HEK293 (cell line): ENCODE measurements at regions not wholly inside any gene's neighbourhood (a gene's known extent, or its start where the extent isn't known, plus 50 kb on each side); places are given as distances from the start of the nearest gene placed in this dataset.

ENCODE experiments used
- CTCF ChIA-PET: fragments of 350-600 bp; formaldehyde crosslinking; extraction: SDS; loops from one replicate; lab custom pipeline; 2021; ENCODE audit warnings: antibody characterized with exemption; lab: Yijun Ruan, JAX
- POLR2A ChIA-PET: fragments of 300-600 bp; formaldehyde crosslinking; extraction: SDS; loops from one replicate; lab custom pipeline; 2020; ENCODE audit warnings: antibody characterized with exemption, inconsistent platforms; lab: Yijun Ruan, JAX
- H3K27ac ChIP-seq: fragments of 200-500 bp; sonication (Bioruptor generic); 2 replicates; pipeline ENCODE4 v1.5.1; 2014; ENCODE audit warnings: low read depth, low read length, control low read depth, inconsistent platforms; ENCODE audit errors: extremely low read depth
- H3K36me3 ChIP-seq, 2 experiments: fragments of 200-500 bp in 1 of 2; sonication (Bioruptor generic) in 1 of 2; 1 replicate in 1 of 2; 2 replicates in 1 of 2; pipeline ENCODE4 v1.5.1; 2014 to 2017; ENCODE audit warnings: inconsistent platforms in 2 of 2, low read length in 2 of 2; ENCODE audit not compliant: control insufficient read depth in 2 of 2, insufficient read depth in 1 of 2
- H3K4me1 ChIP-seq: fragments of 200-500 bp; sonication (Bioruptor generic); 2 replicates; pipeline ENCODE4 v1.5.1; 2014; ENCODE audit warnings: mild to moderate bottlenecking, low read length, inconsistent platforms; ENCODE audit not compliant: control insufficient read depth, insufficient read depth
- H3K4me3 ChIP-seq: 2 replicates; pipeline ENCODE4 v1.5.1; 2011; ENCODE audit warnings: low read depth, mild to moderate bottlenecking, control low read depth, low read length, moderate library complexity
- H3K9me3 ChIP-seq: fragments of 200-500 bp; sonication (Bioruptor generic); 2 replicates; pipeline ENCODE4 v1.5.1; 2014; ENCODE audit warnings: low read depth, low read length, inconsistent platforms; ENCODE audit not compliant: control insufficient read depth, insufficient read depth
- GLI2 ChIP-seq: fragments of 450-650 bp; formaldehyde crosslinking; IDR thresholded peaks from 2 replicates; pipeline ENCODE4; 2017; ENCODE audit warnings: missing biosample characterization, missing genetic modification characterization, low read depth, borderline replicate concordance
- PRDM4 ChIP-seq: fragments of 450-650 bp; formaldehyde crosslinking; IDR thresholded peaks from 2 replicates; pipeline ENCODE4 v1.5.1; 2017; ENCODE audit warnings: missing biosample characterization, missing genetic modification characterization
- PRDM6 ChIP-seq: fragments of 450-650 bp; formaldehyde crosslinking; IDR thresholded peaks from 2 replicates; pipeline ENCODE4 v1.5.1; 2017; ENCODE audit warnings: missing biosample characterization, missing genetic modification characterization
- RBAK ChIP-seq: fragments of 450-650 bp; formaldehyde crosslinking; IDR thresholded peaks from 2 replicates; pipeline ENCODE4 v1.5.1; 2016; ENCODE audit warnings: missing biosample characterization, missing genetic modification characterization
- SETDB1 ChIP-seq: IDR thresholded peaks from one replicate; pipeline ENCODE4 v1.6.1; 2017; ENCODE audit warnings: mild to moderate bottlenecking, low read length, moderate library complexity, mixed read lengths; ENCODE audit not compliant: insufficient read length
- ZBTB44 ChIP-seq: fragments of 450-650 bp; IDR thresholded peaks from 2 replicates; pipeline ENCODE4 v1.5.1; 2018; ENCODE audit warnings: missing biosample characterization, mild to moderate bottlenecking, missing genetic modification characterization
- ZBTB8A ChIP-seq: fragments of 450-650 bp; formaldehyde crosslinking; IDR thresholded peaks from 2 replicates; pipeline ENCODE4 v1.5.1; 2016; ENCODE audit warnings: missing biosample characterization, missing genetic modification characterization
- ZEB2 ChIP-seq: fragments of 450-650 bp; formaldehyde crosslinking; IDR thresholded peaks from 2 replicates; pipeline ENCODE4 v1.5.1; 2016; ENCODE audit warnings: missing biosample characterization, missing genetic modification characterization
- ZFP3 ChIP-seq: fragments of 450-650 bp; formaldehyde crosslinking; IDR thresholded peaks from 2 replicates; pipeline ENCODE4 v1.5.1; 2016; ENCODE audit warnings: low read depth, missing biosample characterization, missing genetic modification characterization
- ZNF121 ChIP-seq: fragments of 450-650 bp; formaldehyde crosslinking; IDR thresholded peaks from 2 replicates; pipeline ENCODE4 v1.5.1; 2016; ENCODE audit warnings: missing biosample characterization, missing genetic modification characterization
- ZNF19 ChIP-seq: fragments of 450-650 bp; formaldehyde crosslinking; IDR thresholded peaks from 2 replicates; pipeline ENCODE4; 2016; ENCODE audit warnings: missing biosample characterization, missing genetic modification characterization, low read depth
- ZNF239 ChIP-seq: fragments of 450-650 bp; formaldehyde crosslinking; IDR thresholded peaks from 2 replicates; pipeline ENCODE4 v1.5.1; 2016; ENCODE audit warnings: missing biosample characterization, missing genetic modification characterization
- ZNF24 ChIP-seq: fragments of 450-650 bp; formaldehyde crosslinking; IDR thresholded peaks from 2 replicates; pipeline ENCODE4 v1.5.1; 2016; ENCODE audit warnings: missing biosample characterization, missing genetic modification characterization
- ZNF266 ChIP-seq: fragments of 450-650 bp; formaldehyde crosslinking; IDR thresholded peaks from 2 replicates; pipeline ENCODE4 v1.5.1; 2016; ENCODE audit warnings: missing biosample characterization, missing genetic modification characterization, low read depth
- ZNF521 ChIP-seq: fragments of 450-650 bp; formaldehyde crosslinking; IDR thresholded peaks from 2 replicates; pipeline ENCODE4 v1.5.1; 2017; ENCODE audit warnings: missing biosample characterization, mild to moderate bottlenecking, missing genetic modification characterization
- ZNF626 ChIP-seq: fragments of 450-650 bp; sonication (Bioruptor Pico); formaldehyde crosslinking; IDR thresholded peaks from 2 replicates; pipeline ENCODE4 v1.5.1; 2018; ENCODE audit warnings: missing biosample characterization, missing genetic modification characterization, inconsistent platforms
- ZSCAN4 ChIP-seq: fragments of 450-650 bp; formaldehyde crosslinking; IDR thresholded peaks from 2 replicates; pipeline ENCODE4 v1.5.1; 2017; ENCODE audit warnings: missing biosample characterization, missing genetic modification characterization
- ZSCAN5A ChIP-seq: fragments of 450-650 bp; formaldehyde crosslinking; IDR thresholded peaks from 2 replicates; pipeline ENCODE4 v1.5.1; 2016; ENCODE audit warnings: missing biosample characterization, missing genetic modification characterization
- TF ChIP-seq, protein P1 (sequence below): fragments of 450-650 bp; formaldehyde crosslinking; IDR thresholded peaks from 2 replicates; pipeline ENCODE4 v1.5.0; 2017; ENCODE audit warnings: missing biosample characterization, missing genetic modification characterization, borderline replicate concordance
- TF ChIP-seq, protein P2 (sequence below): fragments of 450-650 bp; formaldehyde crosslinking; IDR thresholded peaks from 2 replicates; pipeline ENCODE4 v1.5.1; 2016; ENCODE audit warnings: missing biosample characterization, missing genetic modification characterization, borderline replicate concordance

- CTCF ChIA-PET: no interaction called here
- POLR2A ChIA-PET: no interaction called here
- no peaks in the 10 kb centered on the region for H3K36me3 ChIP-seq
Observed at GRCh38 chr4:79147251-79147650, 178.6 kb downstream of the NAA11 start.

More at GRCh38 chr4:79147251-79147650, 178.6 kb downstream of the NAA11 start:
- no peak overlapping the region for H3K4me3 ChIP-seq
- H3K27ac ChIP-seq: no peak overlapping the region
- no peaks in the 10 kb centered on the region for H3K9me3 ChIP-seq
- TF ChIP-seq ZNF19 (no peak), ZFP3 (tag by site-specific recombination) (no peak), ZSCAN4 (tag by site-specific recombination) (no peak), SETDB1 (no peak), ZBTB44 (tag by site-specific recombination) (no peak), ZNF121 (tag by site-specific recombination) (no peak), ZNF239 (tag by site-specific recombination) (no peak), PRDM4 (tag by site-specific recombination) (no peak), ZNF24 (tag by site-specific recombination) (no peak), ZNF521 (tag by site-specific recombination) (no peak), RBAK (no peak), ZBTB8A (tag by site-specific recombination) (no peak), ZEB2 (tag by site-specific recombination) (no peak), ZSCAN5A (tag by site-specific recombination) (no peak), PRDM6 (tag by site-specific recombination) (no peak), ZNF266 (tag by site-specific recombination) (no peak), GLI2 (tag by site-specific recombination) (no peak), ZNF626 (no peak)
- TF ChIP-seq, protein P1, sequence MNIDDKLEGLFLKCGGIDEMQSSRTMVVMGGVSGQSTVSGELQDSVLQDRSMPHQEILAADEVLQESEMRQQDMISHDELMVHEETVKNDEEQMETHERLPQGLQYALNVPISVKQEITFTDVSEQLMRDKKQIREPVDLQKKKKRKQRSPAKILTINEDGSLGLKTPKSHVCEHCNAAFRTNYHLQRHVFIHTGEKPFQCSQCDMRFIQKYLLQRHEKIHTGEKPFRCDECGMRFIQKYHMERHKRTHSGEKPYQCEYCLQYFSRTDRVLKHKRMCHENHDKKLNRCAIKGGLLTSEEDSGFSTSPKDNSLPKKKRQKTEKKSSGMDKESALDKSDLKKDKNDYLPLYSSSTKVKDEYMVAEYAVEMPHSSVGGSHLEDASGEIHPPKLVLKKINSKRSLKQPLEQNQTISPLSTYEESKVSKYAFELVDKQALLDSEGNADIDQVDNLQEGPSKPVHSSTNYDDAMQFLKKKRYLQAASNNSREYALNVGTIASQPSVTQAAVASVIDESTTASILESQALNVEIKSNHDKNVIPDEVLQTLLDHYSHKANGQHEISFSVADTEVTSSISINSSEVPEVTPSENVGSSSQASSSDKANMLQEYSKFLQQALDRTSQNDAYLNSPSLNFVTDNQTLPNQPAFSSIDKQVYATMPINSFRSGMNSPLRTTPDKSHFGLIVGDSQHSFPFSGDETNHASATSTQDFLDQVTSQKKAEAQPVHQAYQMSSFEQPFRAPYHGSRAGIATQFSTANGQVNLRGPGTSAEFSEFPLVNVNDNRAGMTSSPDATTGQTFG (tag by site-specific recombination): no peak
- TF ChIP-seq, protein P2, sequence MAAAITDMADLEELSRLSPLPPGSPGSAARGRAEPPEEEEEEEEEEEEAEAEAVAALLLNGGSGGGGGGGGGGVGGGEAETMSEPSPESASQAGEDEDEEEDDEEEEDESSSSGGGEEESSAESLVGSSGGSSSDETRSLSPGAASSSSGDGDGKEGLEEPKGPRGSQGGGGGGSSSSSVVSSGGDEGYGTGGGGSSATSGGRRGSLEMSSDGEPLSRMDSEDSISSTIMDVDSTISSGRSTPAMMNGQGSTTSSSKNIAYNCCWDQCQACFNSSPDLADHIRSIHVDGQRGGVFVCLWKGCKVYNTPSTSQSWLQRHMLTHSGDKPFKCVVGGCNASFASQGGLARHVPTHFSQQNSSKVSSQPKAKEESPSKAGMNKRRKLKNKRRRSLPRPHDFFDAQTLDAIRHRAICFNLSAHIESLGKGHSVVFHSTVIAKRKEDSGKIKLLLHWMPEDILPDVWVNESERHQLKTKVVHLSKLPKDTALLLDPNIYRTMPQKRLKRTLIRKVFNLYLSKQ (tag by site-specific recombination): no peak
- H3K4me1 ChIP-seq: no peaks in the 10 kb centered on the region
